Stimulated activated CD8-positive, alpha-beta memory T cell treated with anti-CD3 and anti-CD28 coated beads, Interleukin-7, amount 100 ng/mL, for 24 hours (primary cell): ENCODE measurements at regions not wholly inside any gene's neighbourhood (a gene's known extent, or its start where the extent isn't known, plus 50 kb on each side); places are given as distances from the start of the nearest gene placed in this dataset.

Source experiments
- DNase-seq: peaks from one replicate; pipeline ENCODE4 v3.0.0-alpha.2; 2020; ENCODE audit warnings: low read depth

GRCh38 chr9:1757186-1757585, 258.0 kb upstream of the SMARCA2 start:
- no peak for DNase-seq

- no peak for DNase-seq
These were observed 256.1 kb upstream of the SMARCA2 start for GRCh38 chr9:1759009-1759408.

DNA sequence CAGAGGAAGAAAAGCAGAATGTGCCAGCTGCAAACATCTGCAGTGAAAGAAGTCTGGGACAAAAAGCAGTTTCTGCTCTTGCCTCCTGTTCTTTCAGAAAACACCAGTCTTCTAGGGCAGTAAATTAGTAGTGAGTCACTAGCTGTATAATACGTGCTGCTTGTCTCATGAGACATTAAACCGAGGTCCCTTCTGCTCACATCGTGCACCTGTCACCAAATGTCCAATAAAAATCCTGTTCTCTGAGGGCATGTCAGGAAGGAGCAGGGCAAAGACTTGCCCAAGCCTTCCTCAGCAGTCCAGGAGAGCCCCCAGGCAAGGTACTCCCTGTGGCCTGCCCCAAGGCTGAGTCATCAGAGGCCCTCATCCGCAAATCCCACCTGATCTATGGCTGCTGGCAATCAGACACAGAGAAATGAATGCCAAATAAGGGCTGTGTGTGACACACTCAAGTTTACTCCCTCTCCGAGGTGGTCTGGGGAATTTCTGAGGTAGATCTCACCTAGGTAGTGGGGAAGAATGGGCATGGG, 255.3 kb upstream of the SMARCA2 start:
- DNase-seq, result no peak

- no peak for DNase-seq
These were observed 253.3 kb upstream of the SMARCA2 start for GRCh38 chr9:1761807-1762206.

GRCh38 chr9:1766042-1766441, 249.1 kb upstream of the SMARCA2 start:
- DNase-seq, result no peak

DNA sequence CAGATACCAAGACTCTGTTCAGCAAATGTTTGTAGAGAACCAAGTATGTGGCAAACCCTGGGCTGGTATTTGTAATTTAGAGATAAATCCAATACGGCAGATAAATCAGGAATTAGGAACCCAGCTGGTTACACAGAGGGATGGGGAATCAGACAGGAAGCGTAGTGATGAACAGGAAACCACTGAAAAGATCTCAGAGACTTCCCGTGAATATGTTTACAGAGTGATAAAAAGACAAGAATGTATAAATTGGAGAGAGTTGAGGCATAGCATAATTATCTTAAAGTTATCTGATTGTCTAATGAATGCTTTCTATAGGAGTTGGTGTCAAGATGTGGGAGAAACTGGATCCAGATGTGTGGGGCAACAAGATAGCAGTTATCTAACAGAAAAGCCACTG, 246.6 kb upstream of the SMARCA2 start:
- DNase-seq, result no peak

DNA sequence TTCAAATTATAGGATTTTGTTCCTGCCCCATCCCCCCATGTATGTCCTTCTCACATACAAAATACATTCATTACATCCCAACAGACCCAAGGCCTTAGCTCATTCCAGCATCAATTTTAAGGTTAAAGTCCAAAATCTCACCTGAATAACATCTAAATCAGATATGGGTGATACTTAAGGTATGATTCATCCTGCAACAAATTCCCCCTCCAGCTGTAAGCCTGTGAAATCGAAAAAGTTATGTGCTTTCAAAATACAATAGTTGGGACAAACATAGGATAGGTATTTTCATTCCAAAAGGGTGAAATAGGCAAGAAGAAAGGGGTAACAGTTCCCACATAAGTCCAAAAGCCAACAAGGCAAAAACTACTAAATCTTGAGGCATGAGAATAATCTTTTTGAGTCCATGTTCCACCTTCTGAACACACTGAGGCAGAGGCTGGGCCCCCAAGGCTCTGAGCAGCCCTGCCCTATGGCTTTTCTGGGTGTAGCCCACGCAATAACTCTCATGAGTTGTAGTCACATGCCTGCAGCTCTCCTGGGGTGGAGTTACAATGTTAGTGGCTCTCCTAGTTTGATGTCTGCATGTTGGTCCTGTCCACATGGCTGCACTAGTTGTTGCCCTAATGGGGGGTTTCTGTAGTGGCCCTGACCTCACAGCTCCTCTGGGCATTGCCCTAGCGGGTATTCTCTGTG, 243.9 kb upstream of the SMARCA2 start:
- no peak for DNase-seq

DNA sequence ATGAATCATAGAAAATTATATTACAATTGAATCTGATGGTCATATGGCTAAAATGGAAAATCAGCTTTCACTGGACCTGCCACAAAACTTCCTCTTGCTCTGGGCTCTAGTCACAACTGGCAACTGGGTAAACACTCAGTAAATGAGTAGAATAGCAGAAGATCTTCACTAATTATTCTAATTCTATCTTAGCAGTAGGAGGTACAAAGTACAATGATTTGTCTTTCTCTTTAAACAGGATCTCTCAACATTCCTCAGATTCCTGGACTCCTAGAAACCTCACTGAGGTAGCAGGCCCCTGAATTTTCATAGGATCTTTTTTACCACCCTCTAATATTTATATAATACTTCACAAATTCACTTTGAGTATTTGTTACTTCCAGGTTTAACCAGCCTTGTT, 239.9 kb upstream of the SMARCA2 start:
- DNase-seq, result no peak

DNA sequence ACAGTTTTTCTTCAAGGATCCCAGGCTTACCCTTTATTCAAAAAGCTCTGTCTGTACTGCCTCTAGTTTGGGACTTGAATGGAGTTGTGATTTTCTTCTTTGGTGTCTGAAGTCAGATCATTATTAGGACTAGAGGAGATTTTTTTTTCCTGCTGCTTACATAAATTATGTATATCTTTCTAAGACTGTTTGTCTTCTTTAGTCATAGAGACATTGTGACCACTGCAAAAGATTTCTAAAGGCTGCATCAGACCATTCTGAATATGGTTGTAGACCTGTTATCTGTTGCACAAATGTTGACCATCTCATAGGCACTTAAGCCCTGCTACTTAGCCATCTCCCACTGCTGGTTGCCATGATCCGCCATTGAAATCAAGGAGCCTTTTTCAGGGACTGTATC, 238.5 kb upstream of the SMARCA2 start:
- no peak for DNase-seq

DNA sequence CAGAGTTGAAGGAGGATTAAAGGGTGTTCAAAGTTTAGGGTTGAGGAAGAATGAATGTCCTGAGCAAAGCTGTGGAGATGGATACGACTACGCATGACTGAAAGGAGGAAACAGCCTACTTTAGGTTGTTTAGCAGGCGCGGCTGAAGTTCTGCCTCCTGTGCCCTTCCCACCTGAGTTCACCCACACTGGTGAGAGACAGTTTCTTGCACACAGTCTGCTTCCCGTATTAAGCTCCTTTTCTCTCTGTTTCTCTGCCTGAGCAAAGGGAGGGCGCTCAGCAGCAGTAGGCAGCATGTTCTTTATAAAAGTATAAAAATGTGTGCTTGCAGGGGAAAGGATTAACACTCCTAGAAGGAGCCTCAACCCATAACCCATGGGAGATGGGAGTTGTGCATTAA, 224.0 kb upstream of the SMARCA2 start:
- no peak for DNase-seq

DNA sequence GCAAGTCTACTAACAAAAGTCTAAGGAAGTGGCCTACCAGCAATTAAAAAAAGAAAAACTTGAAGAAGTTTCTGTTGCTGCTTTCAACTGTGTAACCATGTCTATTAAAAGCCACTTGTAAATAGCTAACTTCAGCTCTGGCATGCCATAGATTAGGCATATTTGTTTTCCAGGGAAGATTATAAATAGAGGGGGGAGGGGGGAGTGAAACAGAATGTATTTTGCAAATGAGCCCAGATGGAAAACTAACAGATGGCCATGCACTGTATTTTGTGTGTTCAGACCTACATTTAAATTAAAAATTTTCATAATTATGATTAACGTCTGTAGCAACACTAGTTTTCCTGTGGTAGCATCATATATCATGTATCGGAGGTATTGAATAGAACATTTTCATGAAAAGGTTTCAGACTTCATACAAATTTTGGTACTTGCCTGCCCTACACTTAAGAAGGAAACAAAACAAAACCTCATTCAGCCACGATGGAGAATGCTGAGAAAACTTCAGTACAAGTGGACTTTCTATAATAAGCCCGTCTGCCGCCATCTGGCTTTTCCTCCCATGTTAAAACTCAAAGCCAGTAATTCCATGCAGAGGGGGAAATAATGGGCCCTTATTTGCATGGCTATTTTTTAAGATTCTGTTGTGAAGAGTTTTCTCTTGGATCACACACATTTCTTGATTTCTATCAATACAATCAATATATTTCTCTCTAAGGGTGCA, 220.4 kb upstream of the SMARCA2 start:
- DNase-seq, result no peak

- DNase-seq, result no peak
These were observed 210.8 kb upstream of the SMARCA2 start for GRCh38 chr9:1804128-1804865.

DNA sequence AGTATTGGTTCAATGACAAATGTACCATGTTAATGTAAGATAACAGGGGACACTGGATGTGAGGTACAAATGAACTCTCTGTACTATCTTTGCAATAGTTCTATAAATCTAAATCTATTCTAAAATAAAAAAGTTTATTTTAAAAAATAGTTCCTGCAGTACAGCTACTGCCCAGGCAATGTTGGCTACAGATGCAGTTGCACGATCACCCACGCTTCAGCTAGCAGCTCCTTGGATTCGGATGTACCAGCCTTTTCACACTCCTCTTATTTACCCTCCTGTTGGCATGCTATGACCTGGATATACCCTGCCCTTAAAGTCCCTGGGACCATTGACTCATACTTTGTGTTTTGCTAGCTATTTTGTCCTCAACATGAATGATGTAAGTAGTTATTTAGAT, 185.4 kb upstream of the SMARCA2 start:
- no peak for DNase-seq

DNA sequence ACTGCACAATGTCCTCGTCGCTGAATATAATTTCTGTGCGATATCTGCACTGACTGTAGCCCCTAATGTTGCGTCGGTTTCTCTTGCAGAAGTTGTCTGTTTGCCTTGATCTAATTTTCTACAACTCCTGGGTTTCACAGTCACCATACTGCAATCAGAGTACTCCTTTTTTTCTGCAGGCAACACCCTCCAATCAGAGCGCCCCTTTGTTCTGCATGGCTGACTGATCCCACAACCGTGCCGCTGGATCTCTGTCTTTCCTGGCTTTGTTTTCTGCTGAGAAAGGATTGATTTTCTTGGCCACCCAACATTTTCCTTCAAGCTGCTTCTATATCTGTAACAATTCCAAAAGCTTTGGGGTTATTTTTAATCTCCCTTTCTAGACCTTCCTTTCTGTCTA, 182.2 kb upstream of the SMARCA2 start:
- DNase-seq, result no peak

DNA sequence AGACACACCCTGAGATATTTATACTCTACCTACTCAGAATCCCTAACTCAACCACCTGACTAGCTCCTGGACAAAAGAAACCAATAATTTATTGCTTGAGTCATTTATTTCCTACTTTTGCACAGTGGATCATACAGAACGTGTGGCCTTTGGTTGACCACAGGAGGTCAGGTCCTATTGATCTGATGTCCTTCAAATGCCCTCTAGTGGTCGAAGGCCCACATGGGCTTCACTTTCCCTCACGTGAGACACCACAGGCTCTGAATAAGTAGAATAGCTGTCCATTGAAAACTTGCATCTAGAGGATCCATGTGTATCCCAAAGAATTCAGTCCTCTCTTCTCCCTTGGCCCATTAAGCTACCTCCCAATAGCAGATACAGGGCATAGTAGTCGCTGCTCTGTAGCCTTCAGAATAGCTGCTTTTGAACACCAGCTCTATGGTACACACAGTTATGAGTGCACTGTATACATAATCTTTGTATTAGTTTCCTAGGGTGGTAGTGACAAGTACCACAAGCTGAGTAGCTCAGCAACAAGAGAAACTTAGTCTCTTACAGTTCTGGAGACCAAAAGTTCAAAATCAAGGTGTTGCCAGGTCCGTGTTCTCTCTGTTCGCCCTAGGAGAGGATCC, 177.6 kb upstream of the SMARCA2 start:
- no peak for DNase-seq

DNA sequence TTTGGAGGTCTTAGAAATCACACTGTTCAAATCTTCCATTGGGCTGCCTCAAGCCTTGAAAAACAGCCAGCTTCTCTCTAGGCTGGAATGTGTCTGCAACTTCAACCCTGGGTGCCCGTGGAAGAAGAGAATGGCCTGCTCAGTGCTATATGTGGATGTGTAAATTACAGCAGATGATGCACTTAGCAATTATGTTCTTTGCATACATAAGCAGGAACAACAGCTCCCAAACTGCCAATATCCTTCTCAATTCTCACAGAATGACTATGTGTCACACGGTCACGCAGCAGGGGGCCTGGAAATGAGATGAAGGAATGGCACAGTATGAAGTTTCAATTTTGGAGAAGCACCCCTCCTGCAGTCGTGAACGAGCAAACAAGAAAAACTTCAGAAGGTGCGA, 175.2 kb upstream of the SMARCA2 start:
- DNase-seq, result no peak

DNA sequence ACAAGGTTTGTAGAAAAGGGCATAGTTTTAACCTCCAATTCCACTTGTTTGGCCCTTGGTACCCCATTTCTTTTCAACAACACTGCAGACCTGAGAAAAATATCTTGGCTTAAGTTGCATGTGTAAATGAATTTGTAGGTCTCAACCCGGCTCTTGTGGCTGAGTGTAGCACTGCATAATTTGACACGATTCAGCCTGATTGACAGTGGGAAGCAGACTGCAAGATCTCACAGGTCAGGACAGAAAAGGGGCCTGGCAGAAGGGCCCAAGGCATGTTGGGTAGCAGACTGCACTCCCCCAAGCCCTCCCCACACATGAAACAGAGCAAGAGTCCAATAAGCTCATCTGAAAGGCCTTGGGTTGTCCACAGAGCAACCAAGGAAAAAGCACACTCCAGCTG, 169.7 kb upstream of the SMARCA2 start:
- DNase-seq, result no peak

GRCh38 chr9:1855726-1856125, 159.4 kb upstream of the SMARCA2 start:
- DNase-seq, result no peak

GRCh38 chr9:1857808-1858207, 157.3 kb upstream of the SMARCA2 start:
- no peak for DNase-seq

- DNase-seq, result no peak
These were observed 145.3 kb upstream of the SMARCA2 start for GRCh38 chr9:1869843-1870242.

- no peak for DNase-seq
These were observed 144.2 kb upstream of the SMARCA2 start for GRCh38 chr9:1870915-1871314.

DNA sequence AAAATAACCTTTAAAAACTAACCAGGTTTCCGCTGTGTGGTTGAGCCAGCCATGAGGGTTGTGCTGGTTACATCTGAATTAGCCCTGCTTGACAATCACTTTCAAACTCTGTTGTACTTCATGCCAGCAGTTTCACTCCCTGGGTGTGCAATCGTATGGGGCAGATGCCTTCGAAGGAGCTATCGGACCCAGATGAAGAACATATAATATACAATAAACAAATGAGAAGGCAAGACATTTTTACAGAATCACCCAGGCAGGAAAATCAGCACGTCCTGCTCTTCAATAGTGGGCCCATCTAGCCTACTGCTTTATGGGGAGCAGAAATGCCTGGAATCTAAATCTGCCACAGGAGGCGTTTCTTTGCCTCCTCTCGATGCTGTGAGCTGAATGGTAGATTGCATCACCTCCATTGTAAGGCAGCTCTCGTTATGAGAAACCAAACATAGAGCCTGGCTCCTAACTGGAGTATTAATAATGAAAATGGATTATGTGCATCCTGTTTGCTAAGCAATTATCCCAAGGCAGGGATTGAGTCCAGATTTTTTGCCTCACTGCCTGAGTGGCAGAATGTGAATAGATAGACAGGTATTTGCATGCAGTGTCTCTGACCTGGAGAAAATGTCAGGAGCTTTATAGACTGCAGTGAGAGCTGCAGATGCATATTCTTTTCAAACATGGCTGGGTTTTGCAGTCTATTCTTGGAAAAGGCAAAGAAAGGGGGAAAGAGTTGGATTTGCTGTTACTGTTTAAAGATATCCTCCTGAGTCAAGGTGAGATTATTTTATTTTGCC, 143.3 kb upstream of the SMARCA2 start:
- DNase-seq, result no peak
